ENCODE measurements at regions not wholly inside any gene's neighbourhood (a gene's known extent, or its start where the extent isn't known, plus 50 kb on each side); places are given as distances from the start of the nearest gene placed in this dataset.
A peak's percentile ranks its signal among the peaks of the same experiment; 100 is the strongest.

DNA sequence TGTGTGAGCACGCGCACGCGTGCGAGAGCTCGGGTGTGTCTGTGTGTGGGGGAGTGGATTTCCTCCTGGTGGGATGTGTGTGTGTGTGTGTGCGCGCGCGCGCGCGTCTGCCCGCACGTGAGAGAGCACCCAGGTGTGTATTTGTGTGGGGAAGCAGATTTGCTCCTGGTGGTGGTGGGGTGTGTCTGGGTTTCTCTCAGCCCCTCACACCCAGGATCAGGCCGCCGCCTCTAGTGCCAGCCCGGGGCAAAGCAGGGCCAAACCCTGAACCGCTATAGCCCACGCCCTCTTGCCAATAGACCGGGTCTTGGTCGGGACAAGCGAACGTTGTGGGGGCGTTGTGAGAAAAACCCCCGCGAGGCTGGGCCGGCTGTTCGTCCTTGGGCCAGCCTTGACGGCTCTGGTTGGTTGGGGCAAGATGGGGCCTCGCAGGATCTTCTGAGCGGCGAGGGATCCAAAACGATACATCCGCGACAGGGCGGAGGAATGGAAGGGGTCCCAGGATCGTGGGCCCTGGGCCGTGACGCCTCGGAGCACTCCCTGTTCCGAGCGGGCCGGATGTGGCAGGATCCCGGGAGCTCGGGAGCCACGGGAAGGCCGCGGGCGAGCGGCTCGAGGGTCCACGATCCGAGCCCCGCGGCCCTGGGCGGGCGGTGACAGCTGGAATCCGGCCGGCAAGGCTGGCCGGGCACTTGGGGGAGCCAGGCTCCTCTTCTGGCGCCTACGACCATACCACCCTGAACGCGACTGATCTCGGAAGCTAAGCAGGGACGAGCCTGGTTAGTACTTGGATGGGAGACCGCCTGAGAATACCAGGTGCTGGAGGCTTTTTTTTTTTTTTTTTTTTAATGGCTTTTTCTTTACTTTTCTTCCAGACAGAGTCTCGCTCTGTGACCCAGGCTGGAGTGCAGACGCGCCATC, 68.2 kb downstream of the RNF187 start (continued):
- TF ChIP-seq, protein P1, sequence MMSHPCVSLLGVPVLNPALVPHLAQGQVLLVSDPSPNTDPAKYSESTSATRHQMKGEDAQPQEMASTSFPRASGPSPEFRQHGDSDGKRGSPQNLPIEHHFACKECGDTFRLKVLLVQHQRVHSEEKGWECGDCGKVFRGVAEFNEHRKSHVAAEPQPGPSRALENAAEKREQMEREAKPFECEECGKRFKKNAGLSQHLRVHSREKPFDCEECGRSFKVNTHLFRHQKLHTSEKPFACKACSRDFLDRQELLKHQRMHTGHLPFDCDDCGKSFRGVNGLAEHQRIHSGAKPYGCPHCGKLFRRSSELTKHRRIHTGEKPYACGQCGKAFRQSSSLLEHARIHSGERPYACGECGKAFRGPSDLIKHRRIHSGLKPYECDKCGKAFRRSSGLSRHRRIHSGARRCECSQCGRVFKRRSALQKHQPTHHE (CRISPR knock-in tag; IDR thresholded peaks at IDR 0.05; ENCODE audit: borderline replicate concordance) = no peak
- TF ChIP-seq PCBP2 (optimal IDR thresholded peaks at IDR 0.05; ENCODE audit: low read depth, low read length, poor library complexity, severe bottlenecking) = no peak
- no peak for TF ChIP-seq TEAD2 (CRISPR knock-in tag; IDR thresholded peaks at IDR 0.05)
- TF ChIP-seq ZNF720 (CRISPR knock-in tag; IDR thresholded peaks at IDR 0.05) = no peak
- TF ChIP-seq, protein P2, sequence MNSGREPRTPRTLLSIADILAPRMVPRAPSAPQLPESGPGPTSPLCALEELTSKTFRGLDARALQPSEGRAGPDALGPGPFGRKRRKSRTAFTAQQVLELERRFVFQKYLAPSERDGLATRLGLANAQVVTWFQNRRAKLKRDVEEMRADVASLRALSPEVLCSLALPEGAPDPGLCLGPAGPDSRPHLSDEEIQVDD (CRISPR knock-in tag; IDR thresholded peaks at IDR 0.05; ENCODE audit: borderline replicate concordance) = no peak
- TF ChIP-seq, protein P3, sequence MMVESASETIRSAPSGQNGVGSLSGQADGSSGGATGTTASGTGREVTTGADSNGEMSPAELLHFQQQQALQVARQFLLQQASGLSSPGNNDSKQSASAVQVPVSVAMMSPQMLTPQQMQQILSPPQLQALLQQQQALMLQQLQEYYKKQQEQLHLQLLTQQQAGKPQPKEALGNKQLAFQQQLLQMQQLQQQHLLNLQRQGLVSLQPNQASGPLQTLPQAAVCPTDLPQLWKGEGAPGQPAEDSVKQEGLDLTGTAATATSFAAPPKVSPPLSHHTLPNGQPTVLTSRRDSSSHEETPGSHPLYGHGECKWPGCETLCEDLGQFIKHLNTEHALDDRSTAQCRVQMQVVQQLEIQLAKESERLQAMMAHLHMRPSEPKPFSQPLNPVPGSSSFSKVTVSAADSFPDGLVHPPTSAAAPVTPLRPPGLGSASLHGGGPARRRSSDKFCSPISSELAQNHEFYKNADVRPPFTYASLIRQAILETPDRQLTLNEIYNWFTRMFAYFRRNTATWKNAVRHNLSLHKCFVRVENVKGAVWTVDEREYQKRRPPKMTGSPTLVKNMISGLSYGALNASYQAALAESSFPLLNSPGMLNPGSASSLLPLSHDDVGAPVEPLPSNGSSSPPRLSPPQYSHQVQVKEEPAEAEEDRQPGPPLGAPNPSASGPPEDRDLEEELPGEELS (CRISPR knock-in tag; IDR thresholded peaks at IDR 0.05) = 0 out of 2 replicates have a peak, but pooled peaks have one; percentile 19
- TF ChIP-seq NFE2 (CRISPR knock-in tag; IDR thresholded peaks at IDR 0.05) = no peak
- peak; percentile 28 for TF ChIP-seq YY1 (IDR thresholded peaks at IDR 0.05; ENCODE audit: insufficient read depth, insufficient replicate concordance, low read depth, low read length)
- TF ChIP-seq, protein P4, sequence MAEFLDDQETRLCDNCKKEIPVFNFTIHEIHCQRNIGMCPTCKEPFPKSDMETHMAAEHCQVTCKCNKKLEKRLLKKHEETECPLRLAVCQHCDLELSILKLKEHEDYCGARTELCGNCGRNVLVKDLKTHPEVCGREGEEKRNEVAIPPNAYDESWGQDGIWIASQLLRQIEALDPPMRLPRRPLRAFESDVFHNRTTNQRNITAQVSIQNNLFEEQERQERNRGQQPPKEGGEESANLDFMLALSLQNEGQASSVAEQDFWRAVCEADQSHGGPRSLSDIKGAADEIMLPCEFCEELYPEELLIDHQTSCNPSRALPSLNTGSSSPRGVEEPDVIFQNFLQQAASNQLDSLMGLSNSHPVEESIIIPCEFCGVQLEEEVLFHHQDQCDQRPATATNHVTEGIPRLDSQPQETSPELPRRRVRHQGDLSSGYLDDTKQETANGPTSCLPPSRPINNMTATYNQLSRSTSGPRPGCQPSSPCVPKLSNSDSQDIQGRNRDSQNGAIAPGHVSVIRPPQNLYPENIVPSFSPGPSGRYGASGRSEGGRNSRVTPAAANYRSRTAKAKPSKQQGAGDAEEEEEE (CRISPR knock-in tag; IDR thresholded peaks at IDR 0.05; ENCODE audit: borderline replicate concordance) = no peak
- TF ChIP-seq, protein P5, sequence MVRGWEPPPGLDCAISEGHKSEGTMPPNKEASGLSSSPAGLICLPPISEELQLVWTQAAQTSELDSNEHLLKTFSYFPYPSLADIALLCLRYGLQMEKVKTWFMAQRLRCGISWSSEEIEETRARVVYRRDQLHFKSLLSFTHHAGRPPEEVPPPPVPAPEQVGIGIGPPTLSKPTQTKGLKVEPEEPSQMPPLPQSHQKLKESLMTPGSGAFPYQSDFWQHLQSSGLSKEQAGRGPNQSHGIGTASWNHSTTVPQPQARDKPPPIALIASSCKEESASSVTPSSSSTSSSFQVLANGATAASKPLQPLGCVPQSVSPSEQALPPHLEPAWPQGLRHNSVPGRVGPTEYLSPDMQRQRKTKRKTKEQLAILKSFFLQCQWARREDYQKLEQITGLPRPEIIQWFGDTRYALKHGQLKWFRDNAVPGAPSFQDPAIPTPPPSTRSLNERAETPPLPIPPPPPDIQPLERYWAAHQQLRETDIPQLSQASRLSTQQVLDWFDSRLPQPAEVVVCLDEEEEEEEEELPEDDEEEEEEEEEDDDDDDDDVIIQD (CRISPR knock-in tag; IDR thresholded peaks at IDR 0.05; ENCODE audit: low read depth) = no peak
- TF ChIP-seq, protein P6, sequence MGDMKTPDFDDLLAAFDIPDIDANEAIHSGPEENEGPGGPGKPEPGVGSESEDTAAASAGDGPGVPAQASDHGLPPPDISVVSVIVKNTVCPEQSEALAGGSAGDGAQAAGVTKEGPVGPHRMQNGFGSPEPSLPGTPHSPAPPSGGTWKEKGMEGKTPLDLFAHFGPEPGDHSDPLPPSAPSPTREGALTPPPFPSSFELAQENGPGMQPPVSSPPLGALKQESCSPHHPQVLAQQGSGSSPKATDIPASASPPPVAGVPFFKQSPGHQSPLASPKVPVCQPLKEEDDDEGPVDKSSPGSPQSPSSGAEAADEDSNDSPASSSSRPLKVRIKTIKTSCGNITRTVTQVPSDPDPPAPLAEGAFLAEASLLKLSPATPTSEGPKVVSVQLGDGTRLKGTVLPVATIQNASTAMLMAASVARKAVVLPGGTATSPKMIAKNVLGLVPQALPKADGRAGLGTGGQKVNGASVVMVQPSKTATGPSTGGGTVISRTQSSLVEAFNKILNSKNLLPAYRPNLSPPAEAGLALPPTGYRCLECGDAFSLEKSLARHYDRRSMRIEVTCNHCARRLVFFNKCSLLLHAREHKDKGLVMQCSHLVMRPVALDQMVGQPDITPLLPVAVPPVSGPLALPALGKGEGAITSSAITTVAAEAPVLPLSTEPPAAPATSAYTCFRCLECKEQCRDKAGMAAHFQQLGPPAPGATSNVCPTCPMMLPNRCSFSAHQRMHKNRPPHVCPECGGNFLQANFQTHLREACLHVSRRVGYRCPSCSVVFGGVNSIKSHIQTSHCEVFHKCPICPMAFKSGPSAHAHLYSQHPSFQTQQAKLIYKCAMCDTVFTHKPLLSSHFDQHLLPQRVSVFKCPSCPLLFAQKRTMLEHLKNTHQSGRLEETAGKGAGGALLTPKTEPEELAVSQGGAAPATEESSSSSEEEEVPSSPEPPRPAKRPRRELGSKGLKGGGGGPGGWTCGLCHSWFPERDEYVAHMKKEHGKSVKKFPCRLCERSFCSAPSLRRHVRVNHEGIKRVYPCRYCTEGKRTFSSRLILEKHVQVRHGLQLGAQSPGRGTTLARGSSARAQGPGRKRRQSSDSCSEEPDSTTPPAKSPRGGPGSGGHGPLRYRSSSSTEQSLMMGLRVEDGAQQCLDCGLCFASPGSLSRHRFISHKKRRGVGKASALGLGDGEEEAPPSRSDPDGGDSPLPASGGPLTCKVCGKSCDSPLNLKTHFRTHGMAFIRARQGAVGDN (CRISPR knock-in tag; IDR thresholded peaks at IDR 0.05) = peak; percentile 47; the same call in 1 of the 2 replicates
- TF ChIP-seq ZNF570 (CRISPR knock-in tag; IDR thresholded peaks at IDR 0.05; ENCODE audit: borderline replicate concordance) = no peak
- no peak for TF ChIP-seq RFX5 (IDR thresholded peaks at IDR 0.05; ENCODE audit: low read depth, low read length)
- TF ChIP-seq, protein P7, sequence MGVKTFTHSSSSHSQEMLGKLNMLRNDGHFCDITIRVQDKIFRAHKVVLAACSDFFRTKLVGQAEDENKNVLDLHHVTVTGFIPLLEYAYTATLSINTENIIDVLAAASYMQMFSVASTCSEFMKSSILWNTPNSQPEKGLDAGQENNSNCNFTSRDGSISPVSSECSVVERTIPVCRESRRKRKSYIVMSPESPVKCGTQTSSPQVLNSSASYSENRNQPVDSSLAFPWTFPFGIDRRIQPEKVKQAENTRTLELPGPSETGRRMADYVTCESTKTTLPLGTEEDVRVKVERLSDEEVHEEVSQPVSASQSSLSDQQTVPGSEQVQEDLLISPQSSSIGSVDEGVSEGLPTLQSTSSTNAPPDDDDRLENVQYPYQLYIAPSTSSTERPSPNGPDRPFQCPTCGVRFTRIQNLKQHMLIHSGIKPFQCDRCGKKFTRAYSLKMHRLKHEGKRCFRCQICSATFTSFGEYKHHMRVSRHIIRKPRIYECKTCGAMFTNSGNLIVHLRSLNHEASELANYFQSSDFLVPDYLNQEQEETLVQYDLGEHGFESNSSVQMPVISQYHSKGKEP (CRISPR knock-in tag; IDR thresholded peaks at IDR 0.05) = no peak
